ENCODE measurements at regions not wholly inside any gene's neighbourhood (a gene's known extent, or its start where the extent isn't known, plus 50 kb on each side); places are given as distances from the start of the nearest gene placed in this dataset.

GRCh38 chr5:58025809-58026208 is 434.1 kb downstream of the PLK2 start:
- no TSS peak for BruUV-seq (replicated peaks)
- CTCF ChIA-PET = no interaction called here
- Histone ChIP-seq H3K36me3 (ENCODE audit: control insufficient read depth, insufficient read depth, low read length) (no peaks in the 10 kb centered on the region), H3K4me1 (ENCODE audit: control insufficient read depth, insufficient read depth, low read length) (no peaks in the 10 kb centered on the region; the same call in 1 of the 2 replicates), H3K4me3 (ENCODE audit: low read depth in 2 of 2, low read length in 2 of 2) (no peak overlapping the region), H3K9me3 (ENCODE audit: control insufficient read depth, insufficient read depth, low read depth, low read length) (no peaks in the 10 kb centered on the region), H3K27me3 (ENCODE audit: control insufficient read depth, insufficient read depth, low read length) (no peaks in the 10 kb centered on the region), H3K27ac (ENCODE audit: low read length) (no peak overlapping the region)
- in situ Hi-C loops (cut with HindIII; ENCODE audit: low pct_unique_long_range_greater_than_20kb, low sequenced_read_pairs) = no loop called here
- no peak for DNase-seq (ENCODE audit: low read depth, low spot score)
- POLR2A ChIA-PET = no interaction called here
- TF ChIP-seq SIN3A (IDR thresholded peaks at IDR 0.05; ENCODE audit: borderline replicate concordance, insufficient read depth, low read depth, low read length) = no peak
- TF ChIP-seq CTCF (IDR thresholded peaks at IDR 0.05) = no peak
- TF ChIP-seq REST (IDR thresholded peaks at IDR 0.05; ENCODE audit: insufficient read depth in 1 of 2, low read depth in 2 of 2, low read length in 1 of 2) = no peak
- no peak for TF ChIP-seq TCF7L2 (IDR thresholded peaks at IDR 0.05; ENCODE audit: low read depth, low read length)
- TF ChIP-seq POLR2AphosphoS5 (IDR thresholded peaks at IDR 0.05; ENCODE audit: low read depth, low read length) = no peak
- intact Hi-C loops (cut with micrococcal nuclease; ENCODE audit: unreplicated experiment) = no loop called here
- ATAC-seq = no peak

DNA sequence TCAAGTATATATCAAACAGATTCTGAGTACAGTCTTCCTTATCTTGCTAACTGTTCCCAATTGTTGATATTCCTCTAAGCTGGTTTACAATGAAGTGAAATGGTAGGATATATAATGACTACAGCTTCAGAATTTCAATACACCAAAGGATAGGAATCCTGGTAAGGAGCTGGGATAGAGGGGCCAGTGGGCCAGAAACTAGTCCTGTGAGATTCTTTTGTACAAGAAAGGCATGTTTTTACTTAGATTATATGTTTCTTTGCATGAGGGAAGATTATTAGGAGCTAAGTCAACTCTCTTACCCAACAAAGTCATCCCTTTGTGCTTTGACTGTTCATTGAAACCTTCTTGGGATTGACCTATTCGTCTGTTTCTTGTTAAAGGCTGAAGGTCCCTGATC is 435.7 kb downstream of the PLK2 start:
- Histone ChIP-seq H3K27ac (ENCODE audit: low read length) (no peak overlapping the region), H3K9me3 (ENCODE audit: control insufficient read depth, insufficient read depth, low read depth, low read length) (no peaks in the 10 kb centered on the region), H3K4me3 (ENCODE audit: low read depth in 2 of 2, low read length in 2 of 2) (no peak overlapping the region), H3K4me1 (ENCODE audit: control insufficient read depth, insufficient read depth, low read length) (no peaks in the 10 kb centered on the region; the same call in 1 of the 2 replicates), H3K27me3 (ENCODE audit: control insufficient read depth, insufficient read depth, low read length) (no peaks in the 10 kb centered on the region), H3K36me3 (ENCODE audit: control insufficient read depth, insufficient read depth, low read length) (no peaks in the 10 kb centered on the region)
- DNase-seq (ENCODE audit: low read depth, low spot score) (no peak), ATAC-seq (no peak)
- in situ Hi-C loops (cut with HindIII; ENCODE audit: low pct_unique_long_range_greater_than_20kb, low sequenced_read_pairs) = no loop called here
- no TSS peak for BruUV-seq (replicated peaks)
- intact Hi-C loops (cut with micrococcal nuclease; ENCODE audit: unreplicated experiment) = no loop called here
- POLR2A ChIA-PET = no interaction called here
- TF ChIP-seq CTCF (IDR thresholded peaks at IDR 0.05) (no peak), TCF7L2 (IDR thresholded peaks at IDR 0.05; ENCODE audit: low read depth, low read length) (no peak), SIN3A (IDR thresholded peaks at IDR 0.05; ENCODE audit: borderline replicate concordance, insufficient read depth, low read depth, low read length) (no peak), REST (IDR thresholded peaks at IDR 0.05; ENCODE audit: insufficient read depth in 1 of 2, low read depth in 2 of 2, low read length in 1 of 2) (no peak), POLR2AphosphoS5 (IDR thresholded peaks at IDR 0.05; ENCODE audit: low read depth, low read length) (no peak)
- CTCF ChIA-PET = no interaction called here

All from Panc1 (cell line).